Right lobe of liver (tissue), 6 donors: ENCODE measurements at regions not wholly inside any gene's neighbourhood (a gene's known extent, or its start where the extent isn't known, plus 50 kb on each side); places are given as distances from the start of the nearest gene placed in this dataset.

ENCODE experiments used
- ATAC-seq, 4 donors: fragments of 200-7000 bp; cut with Tn5 transposase; one replicate each; pipeline ENCODE4 v1.9.1; 2020; ENCODE audit warnings: mild to moderate bottlenecking in 4 of 4, moderate library complexity in 4 of 4
- DNase-seq, 3 donors: peaks; one replicate each; pipeline ENCODE4 v3.0.0-alpha.2; 2020
- H3K27ac ChIP-seq, 3 donors: fragments of 200-600 bp; one replicate each; pipeline ENCODE4 v1.8.0; 2022
- H3K27me3 ChIP-seq, 2 donors: fragments of 200-600 bp; one replicate each; pipeline ENCODE4 v1.8.0; 2022
- H3K36me3 ChIP-seq, 4 donors: fragments of 200-600 bp; sonication (generic) in 1 of 4; one replicate each; pipeline versions ENCODE4 v1.5.1 to v1.8.0; 2017 to 2022; ENCODE audit warnings: control low read depth in 1 of 4
- H3K4me1 ChIP-seq, 4 donors: fragments of 200-600 bp; sonication (generic) in 1 of 4; one replicate each; pipeline versions ENCODE4 v1.5.1 to v1.8.0; 2017 to 2022; ENCODE audit warnings: control low read depth in 1 of 4
- H3K4me3 ChIP-seq, 3 donors: fragments of 200-600 bp; one replicate each; pipeline ENCODE4 v1.8.0; 2022
- H3K9me3 ChIP-seq, 4 donors: fragments of 200-600 bp; sonication (generic) in 1 of 4; one replicate each; pipeline versions ENCODE4 v1.5.1 to v1.8.0; 2017 to 2022; ENCODE audit warnings: control low read depth in 1 of 4
- POLR2A ChIP-seq: fragments of 450-650 bp; IDR thresholded peaks from one replicate; pipeline ENCODE4 v1.6.1; 2017; ENCODE audit warnings: antibody characterized with exemption, mild to moderate bottlenecking
- WGBS: methylation state at CpG from one replicate; pipeline ENCODE4 v1.1.6; 2018; ENCODE audit warnings: low coverage, low lambda C conversion rate; ENCODE audit not compliant: insufficient coverage; ENCODE audit errors: missing lambda C conversion rate; 5-methylcytosine and 5-hydroxymethylcytosine counted together
- intact Hi-C, 2 donors: fragments of 100-400 bp; cut with DNase I; formaldehyde crosslinking; loops; one replicate each; pipeline versions ENCODE4 v1.11.2 to v1.14.1; 2022
- TF ChIP-seq, protein P1 (sequence below), 4 donors: fragments of 200-600 bp in 3 of 4; fragments of 450-650 bp in 1 of 4; IDR thresholded peaks; one replicate each; pipeline versions ENCODE4 v1.5.1 to v1.8.0; 2016 to 2022; ENCODE audit warnings: antibody characterized with exemption in 4 of 4, mild to moderate bottlenecking in 2 of 4
- donor health status: DM: no; HTN: yes; CAD: no.
- donor health status: DM: no; HTN: no; CAD: no.
- donor health status: DM: no; HTN: no; CAD: no.
- donor health status: DM: no; HTN: yes; CAD: no.
- donor health status: DM: no; HTN: yes; CAD: no.

DNA sequence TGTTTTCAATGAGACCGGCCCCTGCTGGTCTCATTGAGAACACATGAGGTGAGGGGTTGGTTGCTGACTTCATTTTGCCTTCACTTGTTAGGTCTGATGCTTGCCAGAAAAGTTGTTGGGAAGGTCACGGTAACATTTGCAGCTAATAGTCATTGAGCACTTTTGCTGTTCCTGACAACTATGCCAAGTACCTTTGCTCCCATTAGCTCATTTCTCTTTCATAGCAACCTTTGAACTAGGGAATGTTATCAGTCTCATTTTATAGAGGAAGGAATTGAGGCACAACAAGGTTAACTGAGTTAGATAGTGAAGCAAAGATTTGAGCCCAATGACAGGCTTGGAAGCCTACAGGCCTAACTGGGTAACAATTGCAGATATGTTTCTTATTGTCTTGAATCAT is 195.4 kb upstream of the LARGE1 start:
- Histone ChIP-seq H3K36me3 (no peaks in the 10 kb centered on the region), H3K27me3 (no peaks in the 10 kb centered on the region), H3K4me1 (peaks cover 0 to 12% (median 4%) of the 10 kb centered on the region in 4 donors), H3K4me3 (no peak overlapping the region), H3K27ac (peak overlapping the region; percentile 0 to 71 (median 44)), H3K9me3 (no peaks in the 10 kb centered on the region)
- TF ChIP-seq, protein P1, sequence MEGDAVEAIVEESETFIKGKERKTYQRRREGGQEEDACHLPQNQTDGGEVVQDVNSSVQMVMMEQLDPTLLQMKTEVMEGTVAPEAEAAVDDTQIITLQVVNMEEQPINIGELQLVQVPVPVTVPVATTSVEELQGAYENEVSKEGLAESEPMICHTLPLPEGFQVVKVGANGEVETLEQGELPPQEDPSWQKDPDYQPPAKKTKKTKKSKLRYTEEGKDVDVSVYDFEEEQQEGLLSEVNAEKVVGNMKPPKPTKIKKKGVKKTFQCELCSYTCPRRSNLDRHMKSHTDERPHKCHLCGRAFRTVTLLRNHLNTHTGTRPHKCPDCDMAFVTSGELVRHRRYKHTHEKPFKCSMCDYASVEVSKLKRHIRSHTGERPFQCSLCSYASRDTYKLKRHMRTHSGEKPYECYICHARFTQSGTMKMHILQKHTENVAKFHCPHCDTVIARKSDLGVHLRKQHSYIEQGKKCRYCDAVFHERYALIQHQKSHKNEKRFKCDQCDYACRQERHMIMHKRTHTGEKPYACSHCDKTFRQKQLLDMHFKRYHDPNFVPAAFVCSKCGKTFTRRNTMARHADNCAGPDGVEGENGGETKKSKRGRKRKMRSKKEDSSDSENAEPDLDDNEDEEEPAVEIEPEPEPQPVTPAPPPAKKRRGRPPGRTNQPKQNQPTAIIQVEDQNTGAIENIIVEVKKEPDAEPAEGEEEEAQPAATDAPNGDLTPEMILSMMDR (IDR thresholded peaks at IDR 0.05) = peak in 1 of 4 donors; percentile 6
- no peak for TF ChIP-seq POLR2A
- intact Hi-C loops = no loop called here
- DNase-seq (no peak), ATAC-seq (peak; percentile 84 to 93 (median 90))
- WGBS = 54% methylated on average over 2 of the region's 2 CpGs

- no peaks in the 10 kb centered on the region for H3K9me3 ChIP-seq
- H3K27ac ChIP-seq = peak overlapping the region; percentile 0 to 71 (median 44)
- no peak for DNase-seq
Measured at GRCh38 chr22:34116126-34116525, 195.8 kb upstream of the LARGE1 start.

DNA sequence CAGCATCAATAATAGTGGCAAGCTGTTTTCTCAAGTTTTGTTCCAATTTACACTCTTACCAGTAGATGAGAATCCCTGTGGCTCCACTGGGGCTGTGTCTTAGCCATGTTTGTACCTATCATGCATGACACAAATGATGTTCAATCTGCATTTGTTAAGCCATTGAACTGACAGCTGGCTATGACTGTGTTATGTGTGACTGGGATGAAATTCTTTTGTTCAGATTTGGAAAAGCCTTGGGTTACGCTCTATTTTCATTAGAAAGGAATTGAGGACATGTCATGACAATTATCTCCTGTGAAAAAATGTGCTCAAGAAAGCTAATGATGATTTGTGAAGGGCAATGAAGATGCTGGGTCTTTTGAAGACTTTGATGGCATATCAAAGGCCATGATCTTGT is 201.8 kb upstream of the LARGE1 start:
- ATAC-seq = no peak
- no peaks in the 10 kb centered on the region for H3K36me3 ChIP-seq
- 61% methylated on average over 1 of the region's 1 CpG for WGBS
- no peak overlapping the region for H3K27ac ChIP-seq
- intact Hi-C loops = no loop called here
- H3K4me1 ChIP-seq = no peaks in the 10 kb centered on the region
- no peak for TF ChIP-seq POLR2A
- TF ChIP-seq, protein P1 (IDR thresholded peaks at IDR 0.05) = no peak
- H3K4me3 ChIP-seq = no peak overlapping the region
- H3K27me3 ChIP-seq = no peaks in the 10 kb centered on the region
- H3K9me3 ChIP-seq = no peaks in the 10 kb centered on the region
- DNase-seq = no peak

More at GRCh38 chr22:34116126-34116525, 195.8 kb upstream of the LARGE1 start:
- TF ChIP-seq POLR2A = no peak
- TF ChIP-seq, protein P1 (IDR thresholded peaks at IDR 0.05) = no peak
- Histone ChIP-seq H3K27me3 (no peaks in the 10 kb centered on the region), H3K4me1 (peaks cover 0 to 12% (median 4%) of the 10 kb centered on the region in 4 donors), H3K36me3 (no peaks in the 10 kb centered on the region), H3K4me3 (no peak overlapping the region)
- peak in 3 of 4 donors; percentile 20 to 35 (median 20) for ATAC-seq
- intact Hi-C loops = no loop called here

DNA sequence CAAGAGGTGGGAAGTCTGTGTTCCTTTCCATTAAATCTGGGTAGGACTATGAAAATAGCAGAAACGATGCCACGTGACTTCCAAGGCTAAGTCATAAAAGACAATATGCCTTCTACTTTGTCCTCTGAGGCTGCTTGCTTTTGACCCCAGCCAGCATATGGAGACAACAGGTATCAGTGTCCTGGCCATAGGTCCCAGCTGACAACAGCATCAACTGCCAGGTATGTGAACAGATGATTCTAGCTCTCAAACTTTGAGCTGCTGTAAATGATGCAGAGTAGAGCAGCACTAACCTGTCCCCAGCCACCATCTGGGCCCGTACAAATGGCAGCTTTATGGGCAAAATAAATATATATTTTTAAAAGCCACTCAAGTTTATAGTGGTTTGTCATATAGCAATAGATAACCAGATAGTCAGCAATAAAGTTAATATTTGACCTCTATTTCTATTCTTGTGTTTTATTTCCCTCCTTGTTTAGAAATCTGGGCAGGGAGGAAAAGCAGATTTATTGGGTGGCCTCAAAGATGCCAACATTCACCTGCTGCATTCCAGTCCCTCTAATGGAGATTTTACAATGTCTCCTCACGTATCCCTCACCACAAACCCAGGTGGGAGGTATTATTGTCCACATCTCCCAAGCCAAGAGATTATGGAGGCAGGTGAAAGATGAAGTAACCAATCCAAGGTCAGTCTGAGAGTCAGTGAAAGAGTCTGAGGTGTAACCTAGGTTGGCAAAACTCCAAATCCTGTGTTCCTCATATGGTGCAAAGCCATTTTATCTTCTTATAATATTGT is 209.6 kb upstream of the LARGE1 start:
- TF ChIP-seq, protein P1 (IDR thresholded peaks at IDR 0.05) = no peak
- TF ChIP-seq POLR2A = no peak
- no peaks in the 10 kb centered on the region for H3K9me3 ChIP-seq
- H3K4me1 ChIP-seq = no peaks in the 10 kb centered on the region
- ATAC-seq (no peak), DNase-seq (no peak)
- 81% methylated on average over 4 of the region's 4 CpGs for whole genome bisulfite sequencing
- intact Hi-C loops = no loop called here
- no peaks in the 10 kb centered on the region for H3K27me3 ChIP-seq
- no peaks in the 10 kb centered on the region for H3K36me3 ChIP-seq
- no peak overlapping the region for H3K4me3 ChIP-seq
- H3K27ac ChIP-seq = no peak overlapping the region
